ENCODE measurements at regions not wholly inside any gene's neighbourhood (a gene's known extent, or its start where the extent isn't known, plus 50 kb on each side); places are given as distances from the start of the nearest gene placed in this dataset.

- TF ChIP-seq CTCF (IDR thresholded peaks at IDR 0.05) (no peak), POLR2A (IDR thresholded peaks at IDR 0.05) (no peak)
These were observed 532.0 kb upstream of the GBE1 start for GRCh38 chr3:82293435-82293834.
